LoVo (cell line): ENCODE measurements at regions not wholly inside any gene's neighbourhood (a gene's known extent, or its start where the extent isn't known, plus 50 kb on each side); places are given as distances from the start of the nearest gene placed in this dataset.
"Not testable (repeated sequence)": the region's sequence is repeated elsewhere in the genome, so short reads cannot be mapped to it uniquely, and the experiment has no call there.

Experiments
- DNase-seq: peaks from one replicate; pipeline ENCODE4 v3.0.0-alpha.2; 2016; ENCODE audit warnings: low spot score

DNA sequence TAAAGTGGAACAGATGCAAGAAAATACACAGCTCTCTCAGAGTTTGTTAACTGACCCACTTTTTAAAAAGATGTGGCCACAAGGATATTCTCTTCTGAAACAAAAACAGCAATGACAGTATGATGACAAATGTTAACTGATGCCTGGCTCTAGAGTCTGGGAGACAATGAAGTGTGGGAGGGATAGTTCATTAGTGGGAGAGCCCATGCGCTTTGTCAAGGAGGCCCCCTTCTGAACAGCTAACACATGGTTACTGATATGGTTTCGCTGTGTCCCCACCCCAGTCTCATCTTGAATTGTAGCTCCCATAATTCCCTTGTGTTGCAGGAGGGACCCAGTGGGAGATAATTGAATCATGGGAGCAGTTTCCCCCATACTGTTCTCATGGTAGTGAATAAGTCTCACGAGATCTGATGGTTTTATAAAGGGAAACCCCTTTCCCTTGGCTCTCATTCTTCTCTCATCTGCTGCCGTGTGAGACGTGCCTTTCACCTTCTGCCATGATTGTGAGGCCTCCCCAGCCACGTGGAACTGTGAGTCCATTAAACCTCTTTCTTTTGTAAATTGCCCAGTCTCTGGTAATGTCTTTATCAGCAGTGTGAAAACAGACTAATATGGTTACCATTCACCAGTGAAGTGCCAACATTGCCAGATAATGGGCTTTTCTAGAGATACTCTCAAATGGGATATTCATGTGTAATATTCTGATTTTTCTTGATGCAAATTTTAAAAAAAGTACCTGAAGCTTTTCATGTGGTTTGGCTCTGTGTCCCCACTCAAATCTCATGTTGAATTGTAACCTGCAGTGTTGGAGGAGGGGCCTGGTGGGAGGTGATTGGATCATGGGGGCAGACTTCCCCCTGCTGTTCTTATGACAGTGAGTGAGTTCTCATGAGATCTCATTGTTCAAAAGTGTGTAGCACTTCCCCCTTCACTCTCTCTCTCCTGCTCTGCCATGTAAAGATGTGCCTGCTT, 435.8 kb downstream of the SHISA9 start:
- not testable (repeated sequence) for DNase-seq

DNA sequence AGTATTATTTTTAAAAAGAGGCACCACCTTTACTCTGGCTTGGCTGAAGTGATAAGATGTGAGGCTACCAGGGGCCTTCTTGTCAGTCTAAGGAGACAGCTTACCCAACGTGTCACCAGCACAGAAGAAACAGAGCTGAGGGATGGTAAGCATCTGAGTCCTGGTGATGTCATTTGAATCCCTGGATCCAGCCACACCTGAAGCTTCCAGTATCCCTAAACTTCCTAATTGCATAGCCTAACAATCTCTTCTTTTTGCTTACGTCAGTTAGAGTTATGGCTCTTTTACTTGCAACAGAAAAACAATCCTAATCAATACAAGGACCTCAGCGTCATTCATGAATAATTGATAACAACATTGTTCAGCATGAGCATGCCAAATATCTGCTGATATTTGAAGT, 436.6 kb downstream of the SHISA9 start:
- no peak for DNase-seq

- DNase-seq = no peak
These were observed 441.3 kb downstream of the SHISA9 start for GRCh38 chr16:13342675-13343074.

DNA sequence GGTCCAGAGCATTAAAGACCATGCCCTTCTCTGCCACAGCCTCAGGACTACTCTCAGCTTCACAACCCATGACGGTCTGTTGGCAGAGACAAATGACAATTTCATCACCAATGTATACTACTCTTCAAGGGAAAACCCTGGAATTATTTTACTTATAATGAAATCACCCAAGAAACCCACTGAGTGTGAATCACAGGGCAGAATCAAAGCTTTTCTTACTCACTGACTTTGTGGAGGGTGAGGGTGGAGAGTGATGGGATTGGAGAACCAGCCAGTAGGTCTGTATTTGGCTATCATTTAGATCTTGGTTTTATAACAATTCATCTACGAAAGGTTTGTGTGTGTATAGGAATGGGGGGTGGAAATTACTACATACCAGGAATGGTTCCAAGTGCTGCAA, 442.6 kb downstream of the SHISA9 start:
- no peak for DNase-seq

GRCh38 chr16:13348416-13348815, 447.0 kb downstream of the SHISA9 start:
- DNase-seq = no peak

DNA sequence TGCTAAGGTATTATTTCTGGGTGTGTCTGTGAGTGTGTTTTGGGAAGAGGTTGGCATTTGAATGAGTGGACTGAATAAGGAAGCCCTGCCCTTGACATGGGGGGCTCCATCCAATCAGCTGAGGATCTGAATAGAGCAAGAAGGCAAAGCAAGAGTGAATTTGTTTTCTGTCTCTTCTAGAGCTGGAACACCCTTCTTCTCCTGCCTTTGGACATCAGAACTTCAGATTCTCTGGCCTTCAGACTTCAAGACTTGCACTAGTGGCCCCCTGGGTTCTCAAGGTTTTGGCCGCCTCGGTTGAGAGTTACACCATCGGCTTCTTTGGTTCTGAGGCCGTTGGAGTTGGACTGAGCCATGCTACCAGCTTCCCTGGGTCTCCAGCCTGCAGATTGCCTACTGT, 448.6 kb downstream of the SHISA9 start:
- no peak for DNase-seq

GRCh38 chr16:13351181-13351580, 449.8 kb downstream of the SHISA9 start:
- no peak for DNase-seq

GRCh38 chr16:13351601-13352217, 450.3 kb downstream of the SHISA9 start:
- DNase-seq = no peak

GRCh38 chr16:13352796-13353195, 451.4 kb downstream of the SHISA9 start:
- DNase-seq = not testable (repeated sequence)

- not testable (repeated sequence) for DNase-seq
These were observed 456.4 kb downstream of the SHISA9 start for GRCh38 chr16:13357842-13358241.

DNA sequence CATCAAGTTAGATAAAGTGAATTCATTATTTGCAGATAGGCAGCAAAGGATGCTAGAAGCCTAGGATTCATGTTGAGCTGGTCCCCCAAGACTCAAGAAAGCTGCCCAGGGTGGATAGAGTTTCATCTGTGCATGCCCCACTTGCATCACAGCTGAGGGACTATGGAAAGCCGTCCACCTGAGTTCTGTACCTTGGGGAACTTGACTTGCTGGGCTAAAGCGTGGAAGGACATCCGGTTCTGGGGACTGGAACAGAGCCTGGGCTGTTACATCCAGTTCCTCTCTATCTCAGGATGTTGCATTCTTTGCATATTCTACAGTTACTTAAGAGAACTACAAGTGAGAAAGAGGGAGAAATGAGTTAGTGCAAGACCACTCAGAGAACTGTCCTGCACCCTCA, 458.4 kb downstream of the SHISA9 start:
- DNase-seq = no peak

- no peak for DNase-seq
These were observed 471.0 kb downstream of the SHISA9 start for GRCh38 chr16:13372421-13372820.

DNA sequence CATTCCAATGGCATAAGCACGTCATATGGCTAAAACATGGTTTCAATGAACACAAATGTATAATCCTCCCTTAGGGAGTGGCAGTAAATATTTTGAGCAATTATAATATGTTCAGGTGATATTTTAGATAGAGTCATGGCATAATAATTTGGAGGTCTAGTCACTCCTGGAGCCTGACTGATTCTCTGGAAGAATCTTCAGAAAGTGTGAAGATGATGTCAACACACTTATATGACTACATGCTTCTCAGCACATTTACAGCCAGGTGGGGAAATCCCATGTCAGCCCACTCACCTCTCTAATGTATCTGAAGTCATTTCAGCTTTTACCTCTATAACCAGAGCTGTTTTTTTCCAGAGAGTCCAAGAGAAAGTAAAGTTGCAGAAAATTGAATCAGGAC, 474.8 kb downstream of the SHISA9 start:
- DNase-seq = no peak

DNA sequence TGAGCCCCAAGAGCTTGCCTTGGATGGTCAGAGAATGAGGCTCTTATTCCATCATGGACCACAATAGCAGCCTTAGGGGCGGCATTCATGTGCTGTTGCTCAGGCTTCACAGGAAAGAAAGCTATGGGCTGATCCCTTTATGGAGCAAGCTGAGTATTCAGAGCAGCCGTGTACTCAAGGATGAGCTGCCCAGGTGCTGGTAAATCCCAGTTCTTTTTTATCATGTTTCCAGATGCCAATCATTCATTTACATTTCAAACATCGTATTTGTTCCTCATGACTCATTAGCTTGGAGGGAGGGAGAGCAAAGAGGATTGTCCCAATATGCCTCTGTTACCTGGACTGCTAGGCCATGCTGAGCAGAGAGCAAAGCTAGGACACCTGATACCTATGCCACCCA, 475.7 kb downstream of the SHISA9 start:
- no peak for DNase-seq

DNA sequence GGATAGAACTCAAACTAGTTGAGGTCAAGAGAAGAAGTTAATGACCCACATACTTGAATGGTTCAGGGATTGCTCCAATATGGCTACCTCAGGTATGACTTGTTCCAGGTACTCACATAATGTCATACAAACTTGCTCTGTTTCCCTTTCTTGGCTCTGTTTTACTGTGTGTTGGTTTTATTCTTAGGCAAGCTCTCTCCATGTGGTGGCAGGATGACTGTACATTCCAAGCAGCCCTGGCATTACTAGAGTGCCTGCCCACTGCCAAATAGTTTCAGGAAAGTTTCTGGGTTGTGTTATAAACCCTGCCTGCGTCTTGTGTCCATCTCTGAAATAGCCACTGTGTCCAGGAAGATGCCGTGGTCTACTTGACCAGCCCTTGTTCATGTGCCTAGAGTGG, 476.8 kb downstream of the SHISA9 start:
- no peak for DNase-seq

- no peak for DNase-seq
These were observed 477.9 kb downstream of the SHISA9 start for GRCh38 chr16:13379266-13379665.

- DNase-seq = not testable (repeated sequence)
These were observed 484.0 kb downstream of the SHISA9 start for GRCh38 chr16:13385156-13386040.

GRCh38 chr16:13390093-13390985, 488.9 kb downstream of the SHISA9 start:
- no peak for DNase-seq

DNA sequence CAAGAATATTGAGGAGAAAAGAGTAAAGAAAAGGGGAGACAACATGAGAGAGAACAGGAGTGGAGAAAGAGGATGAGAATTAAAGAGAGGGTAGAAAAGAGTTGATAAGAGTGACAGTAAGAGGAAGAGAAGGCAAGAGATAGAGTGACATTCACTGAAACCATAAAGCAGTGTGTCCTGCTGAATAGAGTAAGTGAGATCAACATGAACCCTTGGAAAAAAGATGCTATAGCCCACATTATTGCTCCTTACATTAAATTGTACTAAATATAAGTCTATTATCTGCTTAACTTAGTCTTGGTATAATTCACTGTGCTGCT, 489.5 kb downstream of the SHISA9 start:
- no peak for DNase-seq

DNA sequence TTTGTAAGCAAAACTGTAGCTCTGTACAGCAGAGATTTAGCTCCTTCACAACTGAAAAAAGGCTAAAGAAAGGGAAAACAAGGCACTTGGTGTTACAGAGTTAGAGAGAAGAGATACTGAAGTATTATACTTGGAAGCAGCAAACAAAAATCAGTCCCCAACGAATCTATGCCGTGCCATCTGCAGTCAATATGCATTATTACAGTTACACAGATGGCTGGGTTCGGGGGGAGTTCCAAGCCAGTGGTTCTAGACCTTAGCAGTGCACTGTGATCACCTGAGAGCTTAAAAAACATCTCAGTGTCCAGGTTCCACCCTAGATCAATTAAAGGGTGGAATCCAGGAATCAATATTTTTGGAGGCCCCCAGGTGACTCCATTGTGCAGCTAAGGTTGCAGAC, 489.9 kb downstream of the SHISA9 start:
- DNase-seq = no peak

GRCh38 chr16:13392341-13392740, 490.9 kb downstream of the SHISA9 start:
- DNase-seq = no peak

DNA sequence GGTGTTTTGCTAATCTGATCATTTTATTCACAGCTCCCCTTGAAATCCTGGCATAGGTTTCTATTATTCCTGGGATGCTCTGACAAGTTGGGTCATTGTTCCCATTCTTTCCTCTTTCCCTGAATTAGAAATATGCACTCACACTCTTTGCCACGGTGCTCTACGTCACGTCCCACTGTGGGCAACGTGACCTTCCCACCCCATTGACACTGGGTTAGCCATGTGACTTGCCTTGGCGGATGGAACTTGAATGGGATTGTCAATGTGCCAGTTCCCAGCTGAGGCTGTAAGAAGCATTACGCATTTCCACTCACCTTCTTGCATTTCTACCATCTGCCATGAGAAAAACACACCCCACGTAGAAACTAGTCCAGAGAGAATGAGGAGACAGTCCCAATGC, 492.4 kb downstream of the SHISA9 start:
- DNase-seq = no peak
